H1 (cell line): ENCODE measurements at regions not wholly inside any gene's neighbourhood (a gene's known extent, or its start where the extent isn't known, plus 50 kb on each side); places are given as distances from the start of the nearest gene placed in this dataset.

Experiments used
- CTCF ChIA-PET: fragments of 300-600 bp; sonication (Branson Sonifier 250); formaldehyde crosslinking; loops from one replicate; lab custom pipeline; 2021; ENCODE audit not compliant: partially characterized antibody; lab: Charles Lee
- POLR2A ChIA-PET: fragments of 300-600 bp; sonication (Branson Sonifier 250); formaldehyde crosslinking; loops from one replicate; lab custom pipeline; 2021; ENCODE audit warnings: inconsistent platforms; ENCODE audit not compliant: partially characterized antibody; lab: Charles Lee
- DNase-seq, 2 experiments: peaks; one replicate each; pipeline versions ENCODE4 v3.0.0 to v3.0.0-alpha.2; 2010 to 2022; ENCODE audit warnings: low spot score in 2 of 2, low read depth in 1 of 2, mixed read lengths in 1 of 2
- FAIRE-seq: peaks from 2 replicates; lab custom pipeline; 2011; peaks lifted over from hg19 to GRCh38; lab: Jason Lieb, UNC
- H2AFZ ChIP-seq: 2 replicates; pipeline ENCODE4 v1.8.1; 2012; ENCODE audit warnings: low read length, inconsistent platforms
- H2AK5ac ChIP-seq: 2 replicates; pipeline ENCODE4 v1.6.1; 2013; ENCODE audit warnings: low read depth, low read length
- H2BK120ac ChIP-seq: replicated peaks from 2 replicates; pipeline ENCODE3; 2013; ENCODE audit warnings: low read depth, low read length, inconsistent platforms
- H2BK12ac ChIP-seq: 2 replicates; pipeline ENCODE4 v1.6.1; 2013; ENCODE audit warnings: low read depth, low read length
- H2BK15ac ChIP-seq: 2 replicates; pipeline ENCODE4 v1.6.1; 2013; ENCODE audit warnings: low read length
- H2BK20ac ChIP-seq: 2 replicates; pipeline ENCODE4 v1.6.1; 2013; ENCODE audit warnings: low read length
- H2BK5ac ChIP-seq: 2 replicates; pipeline ENCODE4 v1.6.1; 2013; ENCODE audit warnings: low read depth, low read length
- H3K14ac ChIP-seq: 2 replicates; pipeline ENCODE4 v1.6.1; 2013; ENCODE audit warnings: inconsistent platforms; ENCODE audit not compliant: insufficient read length
- H3K18ac ChIP-seq: 2 replicates; pipeline ENCODE4 v1.6.1; 2013; ENCODE audit warnings: low read length; ENCODE audit errors: extremely low read depth
- H3K23ac ChIP-seq: 2 replicates; pipeline ENCODE4 v1.6.1; 2013; ENCODE audit warnings: inconsistent platforms; ENCODE audit not compliant: insufficient read length
- H3K23me2 ChIP-seq: 2 replicates; pipeline ENCODE4 v1.6.1; 2013; ENCODE audit warnings: low read depth, low read length
- H3K27ac ChIP-seq: 2 replicates; pipeline ENCODE4 v1.6.1; 2011; ENCODE audit warnings: low read depth, low read length, inconsistent platforms
- H3K27me3 ChIP-seq, 4 experiments: replicated peaks in 1 of 4; 1 replicate in 1 of 4; 2 replicates in 3 of 4; pipeline versions ENCODE4 v1.6.1 to v1.8.1; 2011 to 2013; ENCODE audit warnings: low read length in 3 of 4, mild to moderate bottlenecking in 3 of 4, inconsistent platforms in 2 of 4, mixed read lengths in 2 of 4, moderate library complexity in 1 of 4; ENCODE audit not compliant: control insufficient read depth in 3 of 4, insufficient read depth in 3 of 4; ENCODE audit errors: extremely low read depth in 1 of 4
- H3K36me3 ChIP-seq, 4 experiments: 2 replicates each; pipeline versions ENCODE4 v1.6.1 to v1.8.1; 2011 to 2013; ENCODE audit warnings: mild to moderate bottlenecking in 4 of 4, low read length in 3 of 4, moderate library complexity in 2 of 4, control low read depth in 1 of 4, inconsistent platforms in 1 of 4; ENCODE audit not compliant: insufficient read depth in 4 of 4, control insufficient read depth in 2 of 4
- H3K4ac ChIP-seq: replicated peaks from 2 replicates; pipeline ENCODE3; 2013; ENCODE audit warnings: low read length, low read depth, mixed read lengths, inconsistent platforms; ENCODE audit not compliant: insufficient read length
- H3K4me1 ChIP-seq, 4 experiments: replicated peaks in 1 of 4; 1 replicate in 1 of 4; 2 replicates in 3 of 4; pipeline versions ENCODE4 v1.6.1 to v1.8.1; 2011 to 2013; ENCODE audit warnings: low read length in 3 of 4, inconsistent platforms in 2 of 4, mixed read lengths in 1 of 4; ENCODE audit not compliant: insufficient read depth in 4 of 4, control insufficient read depth in 3 of 4
- H3K4me2 ChIP-seq, 2 experiments: 2 replicates each; pipeline versions ENCODE4 v1.6.1 to v1.8.1; 2011 to 2013; ENCODE audit warnings: low read depth in 2 of 2, low read length in 2 of 2, control low read depth in 1 of 2, inconsistent platforms in 1 of 2, mild to moderate bottlenecking in 1 of 2; ENCODE audit not compliant: insufficient read depth in 1 of 2
- H3K4me3 ChIP-seq, 4 experiments: fragments of 200-600, 300-600 bp in 1 of 4; sonication (generic), shearing (Covaris generic), sonication (Bioruptor Twin) in 1 of 4; 2 replicates each; pipeline versions ENCODE4 v1.5.1 to v1.8.1; 2011 to 2016; ENCODE audit warnings: low read length in 4 of 4, low read depth in 3 of 4, control low read depth in 2 of 4, inconsistent platforms in 2 of 4, mild to moderate bottlenecking in 2 of 4, mixed read lengths in 1 of 4, moderate library complexity in 1 of 4; ENCODE audit not compliant: insufficient read depth in 2 of 4; ENCODE audit errors: extremely low read depth in 1 of 4
- H3K56ac ChIP-seq: replicated peaks from 2 replicates; pipeline ENCODE3; 2013; ENCODE audit warnings: low read depth, mild to moderate bottlenecking, mixed read lengths, low read length, inconsistent platforms; ENCODE audit not compliant: insufficient read length
- H3K79me1 ChIP-seq: 2 replicates; pipeline ENCODE4 v1.6.1; 2013; ENCODE audit warnings: low read depth, low read length, control low read depth
- H3K79me2 ChIP-seq, 2 experiments: 2 replicates each; pipeline versions ENCODE4 v1.6.1 to v1.8.1; 2012 to 2013; ENCODE audit warnings: low read length in 2 of 2, mild to moderate bottlenecking in 2 of 2, inconsistent platforms in 1 of 2; ENCODE audit not compliant: insufficient read depth in 2 of 2, control insufficient read depth in 1 of 2
- H3K9ac ChIP-seq, 4 experiments: replicated peaks in 1 of 4; 1 replicate in 1 of 4; 2 replicates in 3 of 4; pipeline versions ENCODE4 v1.6.1 to v1.8.1; 2011 to 2013; ENCODE audit warnings: low read depth in 3 of 4, low read length in 3 of 4, control low read depth in 2 of 4, mild to moderate bottlenecking in 2 of 4, moderate library complexity in 2 of 4, inconsistent platforms in 1 of 4; ENCODE audit errors: extremely low read depth in 1 of 4
- H3K9me3 ChIP-seq, 2 experiments: 2 replicates each; pipeline versions ENCODE4 v1.6.1 to v1.8.1; 2012 to 2013; ENCODE audit warnings: mild to moderate bottlenecking in 2 of 2, moderate library complexity in 2 of 2, control low read depth in 1 of 2, inconsistent platforms in 1 of 2, low read depth in 1 of 2, low read length in 1 of 2, mixed read lengths in 1 of 2; ENCODE audit not compliant: insufficient read depth in 2 of 2
- H4K20me1 ChIP-seq, 2 experiments: replicated peaks in 1 of 2; 2 replicates each; pipeline versions ENCODE3 to v1.8.1; 2011 to 2013; ENCODE audit warnings: inconsistent platforms in 2 of 2, low read length in 2 of 2, mild to moderate bottlenecking in 1 of 2; ENCODE audit not compliant: insufficient read depth in 2 of 2, control insufficient read depth in 1 of 2
- H4K5ac ChIP-seq: 2 replicates; pipeline ENCODE4 v1.6.1; 2013; ENCODE audit warnings: low read length, low read depth, mixed read lengths, inconsistent platforms; ENCODE audit not compliant: insufficient read length
- H4K8ac ChIP-seq: 2 replicates; pipeline ENCODE4 v1.8.0; 2013; ENCODE audit warnings: mild to moderate bottlenecking, moderate library complexity, low read length, inconsistent platforms; ENCODE audit not compliant: insufficient read depth; ENCODE audit errors: extremely low read depth
- H4K91ac ChIP-seq: replicated peaks from 2 replicates; pipeline ENCODE3; 2013; ENCODE audit warnings: low read length, mixed read lengths, inconsistent platforms; ENCODE audit not compliant: insufficient read length
- TAF1 ChIP-seq: IDR thresholded peaks from 2 replicates; pipeline ENCODE4 v1.6.1; 2011; ENCODE audit warnings: mild to moderate bottlenecking, low read depth, low read length
- WGBS, 2 experiments: shearing (Covaris generic) in 1 of 2; methylation state at CpG; one replicate each; pipeline versions ENCODE4 v1.1.6 to v1.1.7; 2013 to 2015; ENCODE audit warnings: low lambda C conversion rate in 2 of 2, mixed read lengths in 2 of 2, inconsistent platforms in 1 of 2, low coverage in 1 of 2, missing lambda C conversion rate in 1 of 2; ENCODE audit not compliant: insufficient replicate concordance in 2 of 2, insufficient coverage in 1 of 2, insufficient read length in 1 of 2; ENCODE audit errors: extremely low coverage in 1 of 2, missing lambda C conversion rate in 1 of 2; 5-methylcytosine and 5-hydroxymethylcytosine counted together
- TF ChIP-seq, protein P1 (sequence below), 3 experiments: IDR thresholded peaks; 1 replicate in 2 of 3; 2 replicates in 1 of 3; pipeline versions ENCODE4 v1.5.1 to v1.6.1; 2011; ENCODE audit warnings: low read length in 3 of 3, mild to moderate bottlenecking in 3 of 3, inconsistent platforms in 2 of 3, low read depth in 1 of 3, moderate library complexity in 1 of 3; ENCODE audit not compliant: insufficient read depth in 1 of 3; ENCODE audit errors: control extremely low read depth in 1 of 3

GRCh38 chr12:45591635-45592034 is 137.9 kb upstream of the ARID2 start:
- H3K18ac ChIP-seq = no peak overlapping the region
- H3K4me3 ChIP-seq = no peak overlapping the region
- no peak overlapping the region for H2BK12ac ChIP-seq
- no peaks in the 10 kb centered on the region for H3K36me3 ChIP-seq
- no peak overlapping the region for H4K8ac ChIP-seq
- no peak overlapping the region for H3K56ac ChIP-seq
- H3K27ac ChIP-seq = no peak overlapping the region
- H4K91ac ChIP-seq = no peak overlapping the region
- no peaks in the 10 kb centered on the region for H4K20me1 ChIP-seq
- no peak overlapping the region for H3K9ac ChIP-seq
- CTCF ChIA-PET = no interaction called here
- WGBS, 2 experiments = 100% methylated on average over 5 of the region's 5 CpGs; no CpG with 5 or more reads in 1 of the 2 experiments
- H3K79me1 ChIP-seq = no peaks in the 10 kb centered on the region
- H3K79me2 ChIP-seq = no peaks in the 10 kb centered on the region
- no peak overlapping the region for H2BK5ac ChIP-seq
- no peak overlapping the region for H3K4ac ChIP-seq
- no peak overlapping the region for H3K14ac ChIP-seq
- H3K4me2 ChIP-seq = no peak overlapping the region
- TF ChIP-seq, protein P1, sequence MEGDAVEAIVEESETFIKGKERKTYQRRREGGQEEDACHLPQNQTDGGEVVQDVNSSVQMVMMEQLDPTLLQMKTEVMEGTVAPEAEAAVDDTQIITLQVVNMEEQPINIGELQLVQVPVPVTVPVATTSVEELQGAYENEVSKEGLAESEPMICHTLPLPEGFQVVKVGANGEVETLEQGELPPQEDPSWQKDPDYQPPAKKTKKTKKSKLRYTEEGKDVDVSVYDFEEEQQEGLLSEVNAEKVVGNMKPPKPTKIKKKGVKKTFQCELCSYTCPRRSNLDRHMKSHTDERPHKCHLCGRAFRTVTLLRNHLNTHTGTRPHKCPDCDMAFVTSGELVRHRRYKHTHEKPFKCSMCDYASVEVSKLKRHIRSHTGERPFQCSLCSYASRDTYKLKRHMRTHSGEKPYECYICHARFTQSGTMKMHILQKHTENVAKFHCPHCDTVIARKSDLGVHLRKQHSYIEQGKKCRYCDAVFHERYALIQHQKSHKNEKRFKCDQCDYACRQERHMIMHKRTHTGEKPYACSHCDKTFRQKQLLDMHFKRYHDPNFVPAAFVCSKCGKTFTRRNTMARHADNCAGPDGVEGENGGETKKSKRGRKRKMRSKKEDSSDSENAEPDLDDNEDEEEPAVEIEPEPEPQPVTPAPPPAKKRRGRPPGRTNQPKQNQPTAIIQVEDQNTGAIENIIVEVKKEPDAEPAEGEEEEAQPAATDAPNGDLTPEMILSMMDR (IDR thresholded peaks at IDR 0.05; ENCODE audit: control extremely low read depth in 1 of 3, insufficient read depth in 1 of 3, low read depth in 1 of 3, low read length in 3 of 3) = no peak
- TF ChIP-seq TAF1 = no peak
- H2BK20ac ChIP-seq = no peak overlapping the region
- no peak overlapping the region for H2AK5ac ChIP-seq
- H3K23ac ChIP-seq = no peak overlapping the region
- H3K27me3 ChIP-seq = no peaks in the 10 kb centered on the region
- no peak overlapping the region for H4K5ac ChIP-seq
- H2BK120ac ChIP-seq = no peak overlapping the region
- no peak overlapping the region for H2BK15ac ChIP-seq
- POLR2A ChIA-PET = no interaction called here
- H2AFZ ChIP-seq = no peak overlapping the region
- H3K9me3 ChIP-seq = peaks cover 0 to 5% of the 10 kb centered on the region in 2 experiments; a peak in 2 of 4 replicates
- DNase-seq (no peak), FAIRE-seq (no peak)
- H3K23me2 ChIP-seq = no peaks in the 10 kb centered on the region
- no peaks in the 10 kb centered on the region for H3K4me1 ChIP-seq
